SU-DHL-6 (cell line): ENCODE measurements at regions not wholly inside any gene's neighbourhood (a gene's known extent, or its start where the extent isn't known, plus 50 kb on each side); places are given as distances from the start of the nearest gene placed in this dataset.

Source experiments
- CTCF ChIP-seq: fragments of 200-600 bp; sonication (generic); IDR thresholded peaks from one replicate; pipeline ENCODE4 v1.5.1; 2017; ENCODE audit warnings: antibody characterized with exemption, mild to moderate bottlenecking, low read length, moderate library complexity; ENCODE audit not compliant: insufficient read depth, poor library complexity, severe bottlenecking
- EZH2phosphoT487 ChIP-seq: fragments of 200-600 bp; sonication (generic), shearing (Covaris generic); conservative IDR thresholded peaks from 2 replicates; pipeline ENCODE4 v1.6.1; 2018; ENCODE audit warnings: mild to moderate bottlenecking, antibody characterized with exemption, low read length, moderate library complexity, mixed read lengths

- TF ChIP-seq CTCF (no peak), EZH2phosphoT487 (no peak)
Observed at GRCh38 chr3:16824081-16824696, 60.6 kb upstream of the PLCL2 start.
